H9 (cell line): ENCODE measurements at regions not wholly inside any gene's neighbourhood (a gene's known extent, or its start where the extent isn't known, plus 50 kb on each side); places are given as distances from the start of the nearest gene placed in this dataset.

Source experiments
- DNase-seq: peaks from one replicate; pipeline ENCODE4 v3.0.0-alpha.2; 2017
- H2AFZ ChIP-seq: one replicate; pipeline ENCODE4 v1.6.1; 2013; ENCODE audit warnings: mild to moderate bottlenecking, low read length, control low read depth, moderate library complexity
- H2AK5ac ChIP-seq: 2 replicates; pipeline ENCODE4 v1.6.1; 2013; ENCODE audit warnings: low read length, control low read depth, mixed read lengths; ENCODE audit not compliant: insufficient read length
- H2BK120ac ChIP-seq: one replicate; pipeline ENCODE4 v1.6.1; 2013; ENCODE audit warnings: low read depth, mild to moderate bottlenecking, low read length, control low read depth, inconsistent platforms; ENCODE audit not compliant: poor library complexity, severe bottlenecking
- H2BK12ac ChIP-seq: 2 replicates; pipeline ENCODE4 v1.6.1; 2013; ENCODE audit warnings: low read length, control low read depth, mixed read lengths, low read depth; ENCODE audit not compliant: insufficient read length
- H2BK15ac ChIP-seq: 2 replicates; pipeline ENCODE4 v1.6.1; 2013; ENCODE audit warnings: low read depth, low read length, control low read depth
- H2BK20ac ChIP-seq: one replicate; pipeline ENCODE4 v1.6.1; 2013; ENCODE audit warnings: low read depth, mild to moderate bottlenecking, low read length, control low read depth, inconsistent platforms; ENCODE audit not compliant: poor library complexity, severe bottlenecking
- H2BK5ac ChIP-seq: 2 replicates; pipeline ENCODE4 v1.6.1; 2013; ENCODE audit warnings: low read length, control low read depth, mixed read lengths; ENCODE audit not compliant: insufficient read length
- H3K14ac ChIP-seq: 2 replicates; pipeline ENCODE4 v1.6.1; 2013; ENCODE audit warnings: low read length, control low read depth; ENCODE audit not compliant: insufficient read depth
- H3K18ac ChIP-seq: 2 replicates; pipeline ENCODE4 v1.6.1; 2013; ENCODE audit warnings: low read depth, mild to moderate bottlenecking, mixed read lengths, low read length, control low read depth; ENCODE audit not compliant: insufficient read length
- H3K23ac ChIP-seq: 2 replicates; pipeline ENCODE4 v1.6.1; 2013; ENCODE audit warnings: low read length, control low read depth, mixed read lengths, low read depth; ENCODE audit not compliant: insufficient read length
- H3K23me2 ChIP-seq: 2 replicates; pipeline ENCODE4 v1.6.1; 2013; ENCODE audit warnings: low read depth, mild to moderate bottlenecking, mixed read lengths, low read length, control low read depth; ENCODE audit not compliant: insufficient read length, poor library complexity, severe bottlenecking
- H3K27ac ChIP-seq: 2 replicates; pipeline ENCODE4 v1.5.1; 2013; ENCODE audit warnings: low read length, control low read depth, mixed read lengths, low read depth; ENCODE audit not compliant: insufficient read length
- H3K27me3 ChIP-seq: 2 replicates; pipeline ENCODE4 v1.6.1; 2013; ENCODE audit warnings: low read length, control low read depth, inconsistent platforms; ENCODE audit not compliant: insufficient read depth
- H3K4ac ChIP-seq: 2 replicates; pipeline ENCODE4 v1.6.1; 2013; ENCODE audit warnings: low read depth, mild to moderate bottlenecking, control low read depth, inconsistent platforms, low read length, moderate library complexity
- H3K4me1 ChIP-seq: 2 replicates; pipeline ENCODE4 v1.6.1; 2013; ENCODE audit warnings: low read length, control low read depth, inconsistent platforms; ENCODE audit not compliant: insufficient read depth
- H3K4me2 ChIP-seq: 2 replicates; pipeline ENCODE4 v1.6.1; 2013; ENCODE audit warnings: low read length, control low read depth, mixed read lengths; ENCODE audit not compliant: insufficient read length, insufficient read depth
- H3K56ac ChIP-seq: 2 replicates; pipeline ENCODE4 v1.6.1; 2013; ENCODE audit warnings: low read depth, mild to moderate bottlenecking, mixed read lengths, low read length, control low read depth; ENCODE audit not compliant: insufficient read length
- H3K79me1 ChIP-seq: 2 replicates; pipeline ENCODE4 v1.6.1; 2013; ENCODE audit warnings: low read depth, mild to moderate bottlenecking, moderate library complexity, low read length, control low read depth, inconsistent platforms; ENCODE audit not compliant: insufficient read depth, poor library complexity, severe bottlenecking
- H3K79me2 ChIP-seq: 2 replicates; pipeline ENCODE4 v1.6.1; 2013; ENCODE audit warnings: low read length, control low read depth, inconsistent platforms; ENCODE audit not compliant: insufficient read depth
- H3K9ac ChIP-seq: 2 replicates; pipeline ENCODE4 v1.6.1; 2013; ENCODE audit warnings: low read length, control low read depth, mixed read lengths; ENCODE audit not compliant: insufficient read length; ENCODE audit errors: extremely low read depth
- H3K9me3 ChIP-seq: one replicate; pipeline ENCODE4 v1.6.1; 2013; ENCODE audit warnings: low read depth, low read length, inconsistent platforms; ENCODE audit not compliant: control insufficient read depth
- H3T11ph ChIP-seq: one replicate; pipeline ENCODE4 v1.6.1; 2013; ENCODE audit warnings: mild to moderate bottlenecking, low read length, control low read depth, inconsistent platforms
- H4K20me1 ChIP-seq: one replicate; pipeline ENCODE4 v1.6.1; 2013; ENCODE audit not compliant: control insufficient read depth, insufficient read length, insufficient read depth
- H4K5ac ChIP-seq: 2 replicates; pipeline ENCODE4 v1.6.1; 2013; ENCODE audit warnings: low read depth, mild to moderate bottlenecking, mixed read lengths, low read length, control low read depth; ENCODE audit not compliant: insufficient read length
- H4K8ac ChIP-seq: replicated peaks from 2 replicates; pipeline ENCODE4 v1.6.1; 2013; ENCODE audit warnings: low read length, control low read depth, mixed read lengths, low read depth; ENCODE audit not compliant: insufficient read length
- H4K91ac ChIP-seq: 2 replicates; pipeline ENCODE4 v1.6.1; 2013; ENCODE audit warnings: low read depth, mild to moderate bottlenecking, moderate library complexity, mixed read lengths, low read length, control low read depth; ENCODE audit not compliant: insufficient read length
- H3K27ac Mint-ChIP-seq, 3 experiments: 2 replicates in 2 of 3; 3 replicates in 1 of 3; pipeline ENCODE4 v1.8.0; 2020 to 2021; ENCODE audit warnings: mixed read lengths in 3 of 3, mild to moderate bottlenecking in 1 of 3, moderate library complexity in 1 of 3
- H3K27me3 Mint-ChIP-seq: 2 replicates; pipeline ENCODE4 v1.8.0; 2021; ENCODE audit warnings: low read depth, mild to moderate bottlenecking, moderate library complexity, mixed read lengths
- H3K36me3 Mint-ChIP-seq, 3 experiments: 2 replicates in 2 of 3; 3 replicates in 1 of 3; pipeline ENCODE4 v1.8.0; 2020 to 2021; ENCODE audit warnings: low read depth in 3 of 3, mixed read lengths in 3 of 3; ENCODE audit not compliant: insufficient read depth in 1 of 3
- H3K4me1 Mint-ChIP-seq, 2 experiments: 2 replicates each; pipeline ENCODE4 v1.8.0; 2020; ENCODE audit warnings: mixed read lengths in 2 of 2
- H3K4me3 Mint-ChIP-seq, 2 experiments: 2 replicates in 1 of 2; 3 replicates in 1 of 2; pipeline ENCODE4 v1.8.0; 2020 to 2021; ENCODE audit warnings: mild to moderate bottlenecking in 2 of 2, mixed read lengths in 2 of 2, moderate library complexity in 1 of 2
- H3K9me3 Mint-ChIP-seq, 2 experiments: 2 replicates in 1 of 2; 3 replicates in 1 of 2; pipeline ENCODE4 v1.8.0; 2020; ENCODE audit warnings: mild to moderate bottlenecking in 2 of 2, mixed read lengths in 2 of 2, moderate library complexity in 1 of 2
- CTCF ChIP-seq: fragments of 200-600 bp; sonication (generic); conservative IDR thresholded peaks from 3 replicates; pipeline ENCODE4 v1.8.0; 2021; ENCODE audit warnings: antibody characterized with exemption, mild to moderate bottlenecking
- WGBS: extraction: QIAGEN DNeasy Blood & Tissue Kit; methylation state at CpG from one replicate; pipeline ENCODE4 v1.1.7; 2013; ENCODE audit warnings: missing lambda C conversion rate, low lambda C conversion rate, mixed read lengths; ENCODE audit not compliant: insufficient read length; ENCODE audit errors: extremely low coverage; 5-methylcytosine and 5-hydroxymethylcytosine counted together

GRCh38 chr4:45527160-45527559, 596.7 kb downstream of the GABRG1 start:
- no peak overlapping the region for H2BK15ac ChIP-seq
- no peak overlapping the region for H2BK12ac ChIP-seq
- no peak overlapping the region for H3K4me2 ChIP-seq
- Mint-ChIP-seq H3K9me3 (peaks cover 12 to 15% of the 10 kb centered on the region in 2 experiments), H3K36me3 (peaks cover 5 to 11% (median 9%) of the 10 kb centered on the region in 3 experiments; a peak in 6 of 7 replicates), H3K4me3 (no peak overlapping the region), H3K4me1 (no peaks in the 10 kb centered on the region), H3K27me3 (no peaks in the 10 kb centered on the region), H3K27ac (no peak overlapping the region)
- H3K18ac ChIP-seq, result no peak overlapping the region
- H3T11ph ChIP-seq, result no peak overlapping the region
- H3K27ac ChIP-seq, result no peak overlapping the region
- H3K56ac ChIP-seq, result no peak overlapping the region
- no peak for DNase-seq
- no peaks in the 10 kb centered on the region for H3K79me1 ChIP-seq
- H3K23me2 ChIP-seq, result no peaks in the 10 kb centered on the region
- H4K8ac ChIP-seq, result no peak overlapping the region
- no peak overlapping the region for H2AFZ ChIP-seq
- H4K5ac ChIP-seq, result no peak overlapping the region
- peaks cover 7% of the 10 kb centered on the region for H3K9me3 ChIP-seq
- no peak overlapping the region for H2BK20ac ChIP-seq
- TF ChIP-seq CTCF, result no peak
- H4K20me1 ChIP-seq, result no peaks in the 10 kb centered on the region
- no peaks in the 10 kb centered on the region for H3K4me1 ChIP-seq
- no peak overlapping the region for H3K23ac ChIP-seq
- no peaks in the 10 kb centered on the region for H3K79me2 ChIP-seq
- no peak overlapping the region for H2BK120ac ChIP-seq
- H2AK5ac ChIP-seq, result no peak overlapping the region
- H2BK5ac ChIP-seq, result no peak overlapping the region
- H3K14ac ChIP-seq, result no peak overlapping the region
- no peak overlapping the region for H3K4ac ChIP-seq
- no peak overlapping the region for H3K9ac ChIP-seq
- H3K27me3 ChIP-seq, result no peaks in the 10 kb centered on the region
- no peak overlapping the region for H4K91ac ChIP-seq
- no CpG with 5 or more reads among the region's 3 CpGs for WGBS
